OCI-LY1 (cell line): ENCODE measurements at regions not wholly inside any gene's neighbourhood (a gene's known extent, or its start where the extent isn't known, plus 50 kb on each side); places are given as distances from the start of the nearest gene placed in this dataset.

Source experiments
- CTCF ChIP-seq: fragments of 200-600 bp; sonication (generic), shearing (Covaris generic); IDR thresholded peaks from 2 replicates; pipeline ENCODE4 v1.5.1; 2017; ENCODE audit warnings: mild to moderate bottlenecking, antibody characterized with exemption, low read length, moderate library complexity, mixed read lengths
- EZH2 ChIP-seq: fragments of 200-600 bp; sonication (generic), shearing (Covaris generic); IDR thresholded peaks from 2 replicates; pipeline ENCODE4 v1.8.0; 2017; ENCODE audit warnings: borderline replicate concordance, mixed run types, mild to moderate bottlenecking, antibody characterized with exemption, low read length, moderate library complexity, mixed read lengths

DNA sequence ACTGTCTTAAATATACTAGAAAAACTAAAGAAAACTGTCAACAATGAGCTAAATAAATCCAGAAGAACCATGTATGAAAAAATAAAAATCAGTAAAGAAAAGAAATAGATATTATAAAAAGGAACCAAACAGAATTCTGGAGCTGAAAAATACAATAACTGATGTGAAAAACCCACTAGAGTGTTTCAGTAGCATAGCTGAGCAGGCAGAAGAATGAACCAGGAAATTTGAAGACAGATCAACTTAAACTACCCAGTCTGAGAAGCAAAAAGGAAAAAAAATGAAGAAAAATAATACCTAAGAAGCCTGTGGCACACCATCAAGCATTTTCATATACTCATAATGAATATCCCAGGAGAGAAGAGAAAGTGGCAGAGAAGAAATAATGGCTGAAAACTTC is 240.1 kb upstream of the RXFP2 start:
- TF ChIP-seq CTCF (no peak), EZH2 (no peak)
